Right forelimb (tissue), 1 donor: ENCODE measurements at regions not wholly inside any gene's neighbourhood (a gene's known extent, or its start where the extent isn't known, plus 50 kb on each side); places are given as distances from the start of the nearest gene placed in this dataset.
A peak's percentile ranks its signal among the peaks of the same experiment; 100 is the strongest.

Experiments used
- DNase-seq: peaks from one replicate; pipeline ENCODE4 v3.0.0-alpha.2; 2018

- no peak for DNase-seq
These were observed 196.9 kb upstream of the ANK2 start for GRCh38 chr4:112852601-112853000.

- DNase-seq, result no peak
These were observed 195.7 kb upstream of the ANK2 start for GRCh38 chr4:112853662-112854256.

- DNase-seq, result no peak
These were observed 195.0 kb upstream of the ANK2 start for GRCh38 chr4:112854420-112854819.

- DNase-seq, result no peak
These were observed 194.4 kb upstream of the ANK2 start for GRCh38 chr4:112855058-112855457.

GRCh38 chr4:112857461-112857860 lies 192.0 kb upstream of the ANK2 start:
- no peak for DNase-seq

GRCh38 chr4:112858751-112859150 lies 190.7 kb upstream of the ANK2 start:
- no peak for DNase-seq

- no peak for DNase-seq
These were observed 189.8 kb upstream of the ANK2 start for GRCh38 chr4:112859456-112860184.

GRCh38 chr4:112860830-112861690 lies 188.4 kb upstream of the ANK2 start:
- DNase-seq, result no peak

GRCh38 chr4:112861691-112862674 lies 187.5 kb upstream of the ANK2 start:
- no peak for DNase-seq

GRCh38 chr4:112865443-112865842 lies 184.0 kb upstream of the ANK2 start:
- DNase-seq, result no peak

- DNase-seq, result no peak
These were observed 173.1 kb upstream of the ANK2 start for GRCh38 chr4:112876316-112876715.

- no peak for DNase-seq
These were observed 167.6 kb upstream of the ANK2 start for GRCh38 chr4:112881842-112882241.

- no peak for DNase-seq
These were observed 167.2 kb upstream of the ANK2 start for GRCh38 chr4:112882286-112882685.

- no peak for DNase-seq
These were observed 165.0 kb upstream of the ANK2 start for GRCh38 chr4:112884406-112884805.

GRCh38 chr4:112885897-112886296 lies 163.6 kb upstream of the ANK2 start:
- peak; percentile 44 for DNase-seq

- no peak for DNase-seq
These were observed 160.8 kb upstream of the ANK2 start for GRCh38 chr4:112888622-112889021.

GRCh38 chr4:112889199-112889598 lies 160.3 kb upstream of the ANK2 start:
- no peak for DNase-seq

GRCh38 chr4:112889619-112890527 lies 159.6 kb upstream of the ANK2 start:
- DNase-seq, result no peak

GRCh38 chr4:112894480-112894879 lies 155.0 kb upstream of the ANK2 start:
- no peak for DNase-seq

GRCh38 chr4:112894951-112895350 lies 154.5 kb upstream of the ANK2 start:
- DNase-seq, result no peak

GRCh38 chr4:112895811-112896608 lies 153.4 kb upstream of the ANK2 start:
- DNase-seq, result no peak
